Activated T-cell treated with anti-CD3 and anti-CD28 coated beads, Interleukin-2, amount 50 U/mL, for 4 hours (primary cell): ENCODE measurements at regions not wholly inside any gene's neighbourhood (a gene's known extent, or its start where the extent isn't known, plus 50 kb on each side); places are given as distances from the start of the nearest gene placed in this dataset.

Source experiments
- ATAC-seq, 2 donors: fragments of 200-7000 bp; cut with Tn5 transposase; one replicate each; pipeline ENCODE4 v1.10.0; 2021
- DNase-seq: peaks from one replicate; pipeline ENCODE4 v3.0.0-alpha.2; 2020
- H3K27me3 Mint-ChIP-seq: one replicate; pipeline ENCODE4 v1.8.0; 2021; ENCODE audit warnings: low read depth, mixed read lengths
- H3K36me3 Mint-ChIP-seq: one replicate; pipeline ENCODE4 v1.8.0; 2022; ENCODE audit warnings: mixed read lengths; ENCODE audit not compliant: insufficient read depth
- H3K4me1 Mint-ChIP-seq: one replicate; pipeline ENCODE4 v1.8.0; 2021; ENCODE audit warnings: low read depth, mixed read lengths
- H3K4me3 Mint-ChIP-seq: one replicate; pipeline ENCODE4 v1.8.0; 2021; ENCODE audit warnings: mild to moderate bottlenecking, moderate library complexity, mixed read lengths
- H3K9me3 Mint-ChIP-seq: one replicate; pipeline ENCODE4 v1.8.0; 2021; ENCODE audit warnings: mixed read lengths

DNA sequence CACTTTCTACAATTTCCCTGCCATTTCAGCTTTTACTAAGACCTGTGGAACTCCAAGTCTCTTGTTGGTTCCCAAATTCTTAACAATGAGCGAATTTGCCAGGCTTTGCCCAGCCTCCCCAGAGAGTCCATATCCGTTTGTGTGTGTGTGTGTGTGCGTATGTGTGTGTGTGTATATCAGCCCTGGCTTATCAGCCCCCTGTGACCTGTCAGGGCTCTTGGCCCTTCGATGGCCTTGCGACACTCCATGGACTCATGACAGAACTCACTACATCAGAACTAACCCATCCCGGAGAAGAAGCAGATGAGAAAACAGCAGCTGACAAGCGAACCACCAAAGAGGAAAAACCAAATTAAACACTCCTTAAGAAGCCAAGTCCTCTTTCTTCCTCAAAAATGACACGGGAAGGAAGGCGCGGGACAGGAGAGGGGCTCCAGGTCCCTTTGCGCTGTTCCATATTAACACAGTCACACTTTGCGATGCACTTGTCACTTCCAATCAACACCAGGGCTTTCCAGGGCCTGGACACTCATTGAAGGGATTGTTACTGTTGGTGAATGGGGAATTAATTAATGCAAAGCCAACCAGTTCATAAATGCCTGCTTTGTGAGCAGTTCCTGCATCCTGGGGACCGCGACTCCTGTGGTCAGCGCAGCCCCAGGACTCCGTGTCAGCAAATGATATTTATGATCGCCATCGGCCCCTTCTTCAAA lies 524.0 kb downstream of the CD83 start:
- Mint-ChIP-seq H3K27me3 (no peaks in the 10 kb centered on the region), H3K4me1 (peaks cover 35% of the 10 kb centered on the region), H3K9me3 (no peaks in the 10 kb centered on the region), H3K4me3 (no peak overlapping the region), H3K36me3 (no peaks in the 10 kb centered on the region)
- DNase-seq (no peak), ATAC-seq (no peak)

DNA sequence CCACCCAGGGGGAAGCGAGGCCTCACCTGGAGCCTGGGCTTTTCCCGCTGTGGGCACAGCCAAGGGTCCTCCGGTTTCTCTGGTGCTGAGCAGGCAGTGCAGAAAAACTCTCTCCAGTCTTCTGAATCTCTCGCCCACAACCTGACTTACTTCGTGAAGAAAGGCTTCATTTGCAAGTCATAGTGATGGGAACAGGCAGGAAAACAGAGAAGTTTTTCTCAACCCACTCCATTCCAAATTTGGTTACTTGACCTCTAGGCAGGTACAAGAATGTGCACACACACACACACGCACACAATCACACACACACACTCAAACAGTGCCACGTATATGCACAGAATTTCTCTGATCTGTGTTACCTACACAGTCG lies 524.5 kb downstream of the CD83 start:
- Mint-ChIP-seq H3K9me3 (no peaks in the 10 kb centered on the region), H3K36me3 (no peaks in the 10 kb centered on the region), H3K4me3 (no peak overlapping the region), H3K4me1 (peaks cover 29% of the 10 kb centered on the region), H3K27me3 (no peaks in the 10 kb centered on the region)
- DNase-seq (no peak), ATAC-seq (no peak)

DNA sequence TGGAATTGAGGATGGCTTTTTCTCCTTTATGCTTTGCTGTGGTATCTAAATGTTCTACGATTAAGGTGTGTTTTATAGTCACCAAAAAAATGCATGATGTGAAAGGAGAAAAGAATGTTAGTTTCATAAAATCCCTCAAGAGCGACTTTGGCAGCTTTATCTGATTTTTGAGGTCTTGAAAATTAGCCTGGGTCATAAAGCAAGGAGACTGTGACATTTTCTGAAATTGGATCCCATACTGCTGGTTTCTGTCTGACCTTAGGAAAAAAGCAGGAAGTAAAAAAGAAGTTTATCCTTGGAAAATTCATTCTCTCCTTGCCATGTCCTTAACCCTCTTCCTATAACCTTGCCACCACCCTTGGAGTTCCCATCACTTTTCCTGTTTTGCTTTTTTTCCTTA lies 525.3 kb downstream of the CD83 start:
- Mint-ChIP-seq H3K36me3 (no peaks in the 10 kb centered on the region), H3K4me1 (peaks cover 23% of the 10 kb centered on the region), H3K9me3 (no peaks in the 10 kb centered on the region), H3K27me3 (no peaks in the 10 kb centered on the region), H3K4me3 (no peak overlapping the region)
- no peak for DNase-seq
- ATAC-seq: no peak

DNA sequence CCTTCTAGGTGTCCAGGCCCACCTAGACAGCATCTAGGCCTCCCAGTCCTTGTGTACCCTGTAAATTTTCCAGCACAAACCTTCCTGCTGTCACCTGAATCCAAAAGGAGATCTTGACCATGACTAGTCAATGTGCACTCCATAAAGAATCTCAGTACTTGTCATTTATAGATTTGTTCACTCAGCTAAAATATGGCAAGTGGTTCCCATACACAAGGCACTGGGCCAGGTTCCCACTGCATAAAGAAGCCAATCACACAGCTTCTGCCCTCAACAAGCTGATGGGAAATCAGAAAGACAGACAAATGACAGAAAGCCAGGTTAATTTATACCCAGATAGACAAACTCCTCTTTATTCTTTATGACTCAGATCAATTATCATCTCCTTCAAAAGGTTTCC lies 526.8 kb downstream of the CD83 start:
- peaks cover 11% of the 10 kb centered on the region for H3K4me1 Mint-ChIP-seq
- no peaks in the 10 kb centered on the region for H3K36me3 Mint-ChIP-seq
- no peaks in the 10 kb centered on the region for H3K9me3 Mint-ChIP-seq
- DNase-seq (no peak), ATAC-seq (no peak)
- no peaks in the 10 kb centered on the region for H3K27me3 Mint-ChIP-seq
- no peak overlapping the region for H3K4me3 Mint-ChIP-seq

DNA sequence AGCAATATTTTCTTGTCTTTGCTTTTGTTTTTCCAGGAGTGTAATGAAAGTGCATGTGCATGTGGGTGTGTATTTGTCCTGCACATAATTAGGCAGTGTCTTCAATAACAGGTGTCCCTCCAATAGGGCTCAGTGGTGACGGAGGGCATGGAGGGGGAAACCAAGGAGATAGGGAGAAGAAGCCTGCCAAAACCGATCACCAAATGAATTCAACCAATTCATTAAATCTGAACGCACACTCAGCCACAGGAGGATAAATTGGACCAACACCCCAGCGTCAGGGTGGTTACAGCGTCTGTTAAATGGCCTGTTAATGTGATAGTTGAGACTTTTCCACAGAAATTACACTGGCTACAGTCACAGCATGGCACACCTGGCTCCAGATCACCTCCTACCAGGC lies 527.6 kb downstream of the CD83 start:
- Mint-ChIP-seq H3K27me3 (no peaks in the 10 kb centered on the region), H3K4me3 (no peak overlapping the region), H3K36me3 (no peaks in the 10 kb centered on the region), H3K9me3 (no peaks in the 10 kb centered on the region), H3K4me1 (peaks cover 6% of the 10 kb centered on the region)
- no peak for ATAC-seq
- no peak for DNase-seq

DNA sequence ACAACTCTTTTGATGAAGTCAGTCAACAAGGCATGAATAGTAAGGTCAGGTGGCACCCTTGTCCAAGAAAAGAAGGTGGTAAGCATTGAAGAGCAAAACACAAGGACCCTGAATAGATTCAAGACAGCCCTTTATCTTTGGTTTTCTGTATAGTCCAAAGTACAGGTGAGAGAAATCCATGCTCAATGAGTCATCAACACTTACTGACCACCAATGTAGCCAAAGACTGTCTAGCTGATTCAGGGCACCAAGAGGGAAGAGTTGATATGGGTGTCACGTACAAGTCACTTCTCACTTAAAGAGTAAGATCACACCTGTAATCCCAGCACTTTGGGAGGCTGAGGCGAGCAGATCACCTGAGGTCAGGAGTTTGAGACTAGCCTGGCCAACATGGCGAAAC lies 528.3 kb downstream of the CD83 start:
- no peaks in the 10 kb centered on the region for H3K36me3 Mint-ChIP-seq
- H3K4me1 Mint-ChIP-seq: no peaks in the 10 kb centered on the region
- ATAC-seq (no peak), DNase-seq (no peak)
- no peak overlapping the region for H3K4me3 Mint-ChIP-seq
- no peaks in the 10 kb centered on the region for H3K27me3 Mint-ChIP-seq
- H3K9me3 Mint-ChIP-seq: no peaks in the 10 kb centered on the region

DNA sequence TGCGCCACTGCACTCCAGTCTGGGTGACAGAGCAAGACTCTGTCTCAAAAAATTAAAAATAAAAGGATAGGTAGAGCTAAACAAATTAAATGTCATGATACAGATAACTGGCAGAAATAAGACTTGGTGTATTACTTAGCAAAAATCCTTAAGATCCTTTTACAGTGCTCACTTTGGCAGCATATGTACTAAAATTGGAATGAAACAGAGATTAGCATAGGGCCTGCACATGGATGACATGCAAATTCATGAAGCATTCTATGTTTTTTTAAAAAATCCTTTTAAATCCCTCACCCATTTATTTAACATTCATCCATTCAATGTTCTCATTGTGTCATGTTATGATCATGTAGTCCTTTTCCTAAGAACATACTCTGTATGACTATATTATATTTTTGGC lies 528.8 kb downstream of the CD83 start:
- Mint-ChIP-seq H3K4me1 (peaks cover 1% of the 10 kb centered on the region), H3K9me3 (no peaks in the 10 kb centered on the region), H3K4me3 (no peak overlapping the region), H3K36me3 (no peaks in the 10 kb centered on the region), H3K27me3 (no peaks in the 10 kb centered on the region)
- DNase-seq (no peak), ATAC-seq (no peak)

DNA sequence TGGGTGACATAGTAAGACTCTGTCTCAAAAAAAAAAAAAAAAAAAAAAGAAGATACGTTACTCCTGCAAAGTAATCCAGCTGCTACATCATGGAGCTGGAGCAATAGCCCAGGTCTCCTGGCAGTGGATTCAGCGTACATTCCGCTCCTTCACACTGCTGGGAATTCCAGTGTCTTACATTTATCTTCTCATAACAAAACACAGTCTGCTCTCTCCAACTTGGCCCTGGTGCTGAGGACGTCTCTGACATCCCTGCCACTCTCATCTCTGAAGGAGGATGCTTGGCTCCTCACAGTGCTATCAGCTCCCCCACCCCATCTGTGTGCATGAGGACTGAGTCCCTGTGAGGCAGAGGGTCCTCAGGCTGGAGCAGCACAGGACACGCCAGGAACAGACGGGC lies 529.8 kb downstream of the CD83 start:
- no peak for DNase-seq
- ATAC-seq: no peak
- no peak overlapping the region for H3K4me3 Mint-ChIP-seq
- H3K4me1 Mint-ChIP-seq: peaks cover 4% of the 10 kb centered on the region
- no peaks in the 10 kb centered on the region for H3K36me3 Mint-ChIP-seq
- no peaks in the 10 kb centered on the region for H3K27me3 Mint-ChIP-seq
- H3K9me3 Mint-ChIP-seq: no peaks in the 10 kb centered on the region

DNA sequence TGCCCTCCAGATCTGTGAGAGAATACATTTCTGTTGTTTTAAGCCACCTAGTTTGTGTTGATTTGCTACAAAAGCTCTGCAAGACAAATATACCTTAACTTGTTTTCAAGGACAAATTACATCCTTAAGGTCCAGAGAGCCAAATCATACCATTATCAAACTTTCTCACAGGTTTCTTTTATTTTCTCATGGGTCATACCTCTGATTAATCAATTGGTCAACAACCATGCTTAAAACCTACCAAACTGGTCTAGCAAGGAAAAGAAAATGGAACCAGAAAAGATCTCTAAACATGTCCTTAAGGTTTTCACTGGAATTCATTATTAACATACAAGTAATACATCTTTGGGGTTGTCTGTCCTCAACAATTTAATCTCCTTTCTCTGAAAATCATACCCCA lies 535.0 kb downstream of the CD83 start:
- Mint-ChIP-seq H3K4me3 (no peak overlapping the region), H3K4me1 (peaks cover 27% of the 10 kb centered on the region), H3K27me3 (no peaks in the 10 kb centered on the region), H3K9me3 (no peaks in the 10 kb centered on the region), H3K36me3 (no peaks in the 10 kb centered on the region)
- DNase-seq (no peak), ATAC-seq (no peak)

DNA sequence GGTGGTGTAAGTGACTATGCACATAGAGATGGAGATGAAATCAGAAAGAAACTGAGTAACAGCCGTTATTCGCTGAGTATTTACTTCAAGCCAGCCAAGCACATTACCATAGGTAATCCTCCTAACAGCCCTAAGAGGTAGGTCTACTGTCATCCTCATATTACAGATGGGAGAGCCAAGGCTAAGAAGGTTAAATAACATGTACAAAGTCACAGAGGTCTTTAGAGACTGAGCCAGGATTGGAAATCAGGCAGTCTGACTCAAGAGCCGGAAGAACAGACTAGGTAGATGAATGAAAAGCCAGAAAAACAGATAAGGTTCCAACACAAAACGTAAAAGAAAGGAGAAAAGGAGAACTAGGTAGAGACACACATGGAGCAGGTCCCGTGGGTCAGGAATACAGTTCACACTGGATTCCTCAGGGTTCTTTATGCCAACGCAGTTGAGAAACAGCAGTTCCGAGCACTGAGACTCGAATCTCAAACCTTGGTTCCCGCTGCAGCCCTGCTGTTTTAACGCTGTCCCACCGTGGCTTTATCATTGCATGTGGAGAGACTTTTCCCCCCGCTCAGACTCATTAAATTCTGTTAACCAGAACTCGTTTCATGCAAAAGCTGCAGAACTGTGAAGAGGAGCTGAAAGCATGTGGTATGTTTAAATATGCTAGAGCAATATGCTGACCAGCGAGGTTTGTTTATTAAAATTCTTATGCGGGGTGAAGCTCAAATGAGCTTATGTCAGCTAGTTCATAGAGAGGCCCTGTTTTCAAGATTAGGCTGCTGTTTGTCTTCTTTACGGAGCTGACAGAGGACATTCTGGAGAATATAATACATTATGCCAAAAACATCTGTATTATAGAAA lies 537.9 kb downstream of the CD83 start:
- Mint-ChIP-seq H3K4me1 (peaks cover 36% of the 10 kb centered on the region), H3K4me3 (no peak overlapping the region), H3K36me3 (no peaks in the 10 kb centered on the region), H3K9me3 (no peaks in the 10 kb centered on the region), H3K27me3 (no peaks in the 10 kb centered on the region)
- DNase-seq: no peak
- no peak for ATAC-seq

DNA sequence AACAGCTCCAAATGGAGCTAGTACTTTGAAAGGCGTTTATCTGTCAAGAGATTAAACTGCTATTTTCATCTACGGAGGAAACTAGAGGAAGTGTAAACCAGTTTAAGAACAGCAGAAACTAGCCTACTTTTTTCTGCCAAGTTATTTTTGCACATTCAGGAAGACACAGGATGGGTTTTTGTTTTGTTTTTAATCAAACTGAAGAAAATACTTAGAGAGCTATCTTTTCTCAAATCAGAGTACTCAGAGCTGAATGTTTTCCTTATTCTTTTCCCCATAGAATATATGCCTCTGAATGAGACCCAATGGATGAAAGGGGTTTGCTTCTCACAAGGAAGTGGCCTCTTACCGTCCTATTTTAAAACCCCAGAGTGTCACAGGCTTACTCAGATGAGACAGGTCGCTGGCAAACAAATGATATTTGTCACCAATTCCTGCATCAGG lies 538.5 kb downstream of the CD83 start:
- H3K36me3 Mint-ChIP-seq: no peaks in the 10 kb centered on the region
- H3K4me1 Mint-ChIP-seq: peaks cover 36% of the 10 kb centered on the region
- peak in 1 of 2 donors; percentile 15 for ATAC-seq
- H3K27me3 Mint-ChIP-seq: no peaks in the 10 kb centered on the region
- DNase-seq: no peak
- H3K9me3 Mint-ChIP-seq: no peaks in the 10 kb centered on the region
- H3K4me3 Mint-ChIP-seq: no peak overlapping the region

DNA sequence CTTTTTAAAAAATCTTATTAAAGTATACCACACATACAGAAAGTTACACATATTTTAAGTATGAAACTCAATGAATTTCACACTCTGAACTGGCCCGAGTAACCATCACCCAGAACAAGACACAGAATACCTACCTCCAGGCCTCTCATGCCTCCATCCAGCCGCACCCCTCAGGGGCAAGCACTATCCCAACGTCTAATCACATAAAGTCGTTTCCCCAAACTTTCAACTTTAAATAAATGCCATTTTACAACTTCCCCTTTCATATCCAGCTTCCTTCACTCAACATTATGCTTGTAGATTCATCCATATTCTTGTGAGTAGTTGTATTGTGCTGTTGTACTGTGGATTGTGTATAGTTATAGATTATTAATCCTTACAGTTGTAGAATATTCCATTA lies 539.1 kb downstream of the CD83 start:
- Mint-ChIP-seq H3K4me3 (no peak overlapping the region), H3K27me3 (no peaks in the 10 kb centered on the region), H3K9me3 (no peaks in the 10 kb centered on the region), H3K36me3 (no peaks in the 10 kb centered on the region), H3K4me1 (peaks cover 32% of the 10 kb centered on the region)
- ATAC-seq (no peak), DNase-seq (no peak)

DNA sequence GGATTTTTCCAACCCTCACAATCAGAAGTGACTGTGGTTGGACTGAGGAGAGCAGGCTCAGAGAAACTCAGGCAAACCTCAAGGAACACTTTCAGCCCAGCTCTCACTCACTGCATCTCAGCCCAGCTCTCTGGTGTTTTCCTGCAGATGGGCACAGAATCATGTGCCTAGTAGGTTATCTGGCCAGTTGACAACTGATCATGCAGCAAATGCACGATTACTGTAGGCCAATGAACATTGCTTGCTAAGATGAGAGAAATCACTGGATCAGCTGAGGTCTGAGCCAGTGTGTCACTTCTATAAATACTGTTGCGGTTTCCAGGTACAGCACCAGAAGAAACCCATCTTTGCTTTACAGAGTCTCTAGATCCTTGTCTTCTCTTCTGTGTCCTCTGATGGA lies 540.5 kb downstream of the CD83 start:
- H3K36me3 Mint-ChIP-seq: no peaks in the 10 kb centered on the region
- no peaks in the 10 kb centered on the region for H3K9me3 Mint-ChIP-seq
- H3K4me1 Mint-ChIP-seq: peaks cover 32% of the 10 kb centered on the region
- H3K4me3 Mint-ChIP-seq: no peak overlapping the region
- ATAC-seq: no peak
- H3K27me3 Mint-ChIP-seq: no peaks in the 10 kb centered on the region
- no peak for DNase-seq

DNA sequence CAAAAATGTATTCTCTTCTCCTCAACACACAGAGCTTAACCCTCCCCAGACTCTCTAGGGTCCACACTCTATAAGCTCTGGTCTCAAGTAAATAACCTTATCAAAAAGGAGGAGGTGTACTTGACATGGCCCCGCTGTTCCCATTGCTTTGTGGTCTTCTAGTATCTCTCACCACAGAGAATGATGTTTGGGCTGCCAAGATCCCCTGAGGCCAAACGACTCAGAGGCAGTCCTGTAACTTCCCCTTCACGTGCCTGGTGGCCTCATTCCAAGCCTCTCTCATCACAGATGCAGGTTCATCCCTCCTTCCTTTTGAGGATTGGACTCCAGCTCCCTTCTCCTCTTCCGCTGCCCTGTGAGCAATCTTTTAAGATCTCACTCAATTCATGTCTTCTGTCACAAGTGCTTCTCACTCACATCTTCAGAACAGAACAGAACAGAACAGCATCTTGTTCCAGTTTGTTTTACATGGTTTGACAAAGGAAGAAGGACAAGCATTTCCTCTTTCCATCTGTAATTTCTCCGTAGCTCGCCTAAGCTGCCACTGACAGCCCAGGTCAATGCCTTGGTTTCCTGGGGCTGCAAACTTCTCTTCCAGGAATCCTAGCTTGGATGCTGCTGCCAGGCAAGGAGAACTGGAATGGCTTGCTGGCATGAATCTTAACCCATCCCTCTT lies 541.5 kb downstream of the CD83 start:
- no peak for ATAC-seq
- Mint-ChIP-seq H3K4me1 (peaks cover 34% of the 10 kb centered on the region), H3K4me3 (no peak overlapping the region), H3K36me3 (no peaks in the 10 kb centered on the region), H3K9me3 (no peaks in the 10 kb centered on the region), H3K27me3 (no peaks in the 10 kb centered on the region)
- DNase-seq: no peak

DNA sequence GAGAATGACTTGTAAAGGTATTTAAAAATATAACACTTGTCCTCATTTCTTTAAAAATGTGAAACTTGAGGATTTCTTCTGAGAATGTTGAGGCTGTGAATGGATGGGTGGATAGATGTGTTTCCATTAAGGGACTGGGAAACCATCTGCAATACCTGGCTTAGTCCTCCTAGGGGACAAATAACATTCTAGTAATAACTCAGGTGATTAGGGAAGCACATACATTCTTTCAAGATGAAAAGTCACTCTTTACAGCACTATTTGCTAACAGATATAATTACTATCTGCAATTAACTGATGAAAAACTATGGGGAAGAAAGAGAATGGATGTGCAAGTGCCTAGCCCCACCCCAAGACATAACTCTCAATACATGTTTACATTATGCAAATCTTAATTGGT lies 542.3 kb downstream of the CD83 start:
- no peak for DNase-seq
- no peaks in the 10 kb centered on the region for H3K27me3 Mint-ChIP-seq
- no peaks in the 10 kb centered on the region for H3K9me3 Mint-ChIP-seq
- no peak overlapping the region for H3K4me3 Mint-ChIP-seq
- no peaks in the 10 kb centered on the region for H3K36me3 Mint-ChIP-seq
- H3K4me1 Mint-ChIP-seq: peaks cover 42% of the 10 kb centered on the region
- no peak for ATAC-seq
